Breast epithelium (tissue), 4 donors: ENCODE measurements at regions not wholly inside any gene's neighbourhood (a gene's known extent, or its start where the extent isn't known, plus 50 kb on each side); places are given as distances from the start of the nearest gene placed in this dataset.
A peak's percentile ranks its signal among the peaks of the same experiment; 100 is the strongest.

Source experiments
- DNase-seq, 2 donors: peaks; one replicate each; pipeline ENCODE4 v3.0.0-alpha.2; 2019; ENCODE audit warnings: low spot score in 2 of 2
- H3K27ac ChIP-seq, 2 donors: fragments of 200-600 bp; sonication (generic) in 1 of 2; one replicate each; pipeline ENCODE4 v1.5.1; 2016 to 2019; ENCODE audit warnings: mild to moderate bottlenecking in 1 of 2
- H3K27me3 ChIP-seq, 2 donors: fragments of 200-600 bp; sonication (generic) in 1 of 2; one replicate each; pipeline versions ENCODE4 v1.5.1 to v1.6.0; 2017 to 2019; ENCODE audit warnings: control low read depth in 1 of 2, mild to moderate bottlenecking in 1 of 2
- H3K36me3 ChIP-seq: fragments of 200-600 bp; one replicate; pipeline ENCODE4 v1.5.1; 2019
- H3K4me1 ChIP-seq, 2 donors: fragments of 200-600 bp; sonication (generic); one replicate each; pipeline ENCODE4 v1.5.1; 2016 to 2019; ENCODE audit warnings: control low read depth in 1 of 2
- H3K4me3 ChIP-seq, 3 donors: fragments of 200-600 bp; sonication (generic); 1 replicate in 2 of 3; 2 replicates in 1 of 3; pipeline ENCODE4 v1.5.1; 2016 to 2019; ENCODE audit warnings: mild to moderate bottlenecking in 3 of 3, moderate library complexity in 2 of 3
- H3K9me3 ChIP-seq, 2 donors: fragments of 200-600 bp; sonication (generic) in 1 of 2; one replicate each; pipeline ENCODE4 v1.5.1; 2016 to 2019; ENCODE audit warnings: control low read depth in 1 of 2
- POLR2A ChIP-seq: fragments of 450-650 bp; IDR thresholded peaks from one replicate; pipeline ENCODE4 v1.6.1; 2016; ENCODE audit warnings: antibody characterized with exemption, mild to moderate bottlenecking, moderate library complexity
- POLR2AphosphoS5 ChIP-seq, 3 donors: sonication (generic); formaldehyde crosslinking; IDR thresholded peaks; one replicate each; pipeline ENCODE4 v1.6.1; 2017; ENCODE audit warnings: antibody characterized with exemption in 3 of 3
- intact Hi-C: fragments of 100-400 bp; cut with DNase I; formaldehyde crosslinking; loops from one replicate; pipeline ENCODE4 v1.15.1; 2023; ENCODE audit warnings: low total_unique reads
- TF ChIP-seq, protein P1 (sequence below), 3 donors: fragments of 450-650 bp; IDR thresholded peaks; one replicate each; pipeline ENCODE4 v1.5.1; 2016 to 2017; ENCODE audit warnings: antibody characterized with exemption in 3 of 3, mild to moderate bottlenecking in 3 of 3, moderate library complexity in 3 of 3

DNA sequence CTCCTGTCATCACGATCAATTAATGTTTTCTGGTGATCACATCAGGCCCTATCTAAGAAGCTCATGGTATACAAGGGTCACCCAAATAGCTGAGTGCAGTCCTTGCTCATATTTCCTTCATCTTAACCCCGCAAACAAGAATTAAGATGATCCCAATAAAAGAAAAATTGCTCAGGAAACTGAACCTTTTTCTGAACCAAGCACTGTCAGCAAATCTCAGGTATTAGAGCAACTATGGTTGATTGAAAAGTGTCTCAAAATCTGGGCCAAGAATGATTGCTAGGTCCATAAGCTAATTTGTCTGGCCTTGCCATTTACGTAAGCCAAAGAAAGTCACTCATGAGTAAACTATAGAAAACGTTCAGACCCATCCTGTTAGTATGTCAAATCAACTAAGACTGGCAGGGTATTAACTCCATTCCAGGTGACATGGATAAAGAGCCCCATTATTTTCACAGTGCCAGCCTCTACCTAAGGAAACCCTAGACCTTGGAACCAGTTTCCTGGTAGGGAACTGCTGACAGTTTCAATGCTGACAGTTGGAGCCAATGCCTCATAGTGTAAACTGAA lies 209.3 kb downstream of the DEPDC1B start:
- H3K4me1 ChIP-seq, result no peaks in the 10 kb centered on the region
- peak overlapping the region; percentile 16 to 78 for H3K27ac ChIP-seq

DNA sequence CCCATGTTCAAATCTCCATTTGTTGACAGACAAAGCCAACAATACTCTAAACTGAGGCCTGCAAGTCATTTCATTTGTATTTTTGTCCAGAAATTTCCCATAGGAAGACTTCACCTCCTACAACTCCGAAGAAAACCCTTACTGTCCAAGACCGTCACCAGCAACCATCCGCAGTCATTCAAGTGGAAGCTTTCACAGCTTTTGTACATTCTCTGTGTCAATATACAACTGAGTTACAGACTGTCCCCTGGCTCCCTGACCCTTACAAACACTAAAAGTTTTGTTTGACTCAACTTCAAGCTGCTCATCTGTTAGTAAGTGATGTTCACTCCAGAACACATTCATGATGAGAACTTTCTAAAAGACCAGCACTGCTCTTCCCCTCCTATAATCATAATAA lies 210.1 kb downstream of the DEPDC1B start:
- Histone ChIP-seq H3K4me3 (no peak overlapping the region), H3K9me3 (no peaks in the 10 kb centered on the region), H3K4me1 (no peaks in the 10 kb centered on the region), H3K27me3 (no peaks in the 10 kb centered on the region), H3K27ac (peak overlapping the region in 1 of 2 donors; percentile 78), H3K36me3 (no peaks in the 10 kb centered on the region)
- no peak for DNase-seq
- intact Hi-C loops, result no loop called here
- TF ChIP-seq POLR2A (no peak), POLR2AphosphoS5 (IDR thresholded peaks at IDR 0.05) (no peak)
- TF ChIP-seq, protein P1, sequence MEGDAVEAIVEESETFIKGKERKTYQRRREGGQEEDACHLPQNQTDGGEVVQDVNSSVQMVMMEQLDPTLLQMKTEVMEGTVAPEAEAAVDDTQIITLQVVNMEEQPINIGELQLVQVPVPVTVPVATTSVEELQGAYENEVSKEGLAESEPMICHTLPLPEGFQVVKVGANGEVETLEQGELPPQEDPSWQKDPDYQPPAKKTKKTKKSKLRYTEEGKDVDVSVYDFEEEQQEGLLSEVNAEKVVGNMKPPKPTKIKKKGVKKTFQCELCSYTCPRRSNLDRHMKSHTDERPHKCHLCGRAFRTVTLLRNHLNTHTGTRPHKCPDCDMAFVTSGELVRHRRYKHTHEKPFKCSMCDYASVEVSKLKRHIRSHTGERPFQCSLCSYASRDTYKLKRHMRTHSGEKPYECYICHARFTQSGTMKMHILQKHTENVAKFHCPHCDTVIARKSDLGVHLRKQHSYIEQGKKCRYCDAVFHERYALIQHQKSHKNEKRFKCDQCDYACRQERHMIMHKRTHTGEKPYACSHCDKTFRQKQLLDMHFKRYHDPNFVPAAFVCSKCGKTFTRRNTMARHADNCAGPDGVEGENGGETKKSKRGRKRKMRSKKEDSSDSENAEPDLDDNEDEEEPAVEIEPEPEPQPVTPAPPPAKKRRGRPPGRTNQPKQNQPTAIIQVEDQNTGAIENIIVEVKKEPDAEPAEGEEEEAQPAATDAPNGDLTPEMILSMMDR (IDR thresholded peaks at IDR 0.05), result no peak

More for the DNA sequence above, 209.3 kb downstream of the DEPDC1B start:
- Histone ChIP-seq H3K36me3 (no peaks in the 10 kb centered on the region), H3K27me3 (no peaks in the 10 kb centered on the region), H3K9me3 (no peaks in the 10 kb centered on the region), H3K4me3 (no peak overlapping the region)
- DNase-seq, result no peak
- TF ChIP-seq POLR2AphosphoS5 (IDR thresholded peaks at IDR 0.05) (no peak), POLR2A (no peak)
- TF ChIP-seq, protein P1 (IDR thresholded peaks at IDR 0.05), result no peak
- intact Hi-C loops, result no loop called here

DNA sequence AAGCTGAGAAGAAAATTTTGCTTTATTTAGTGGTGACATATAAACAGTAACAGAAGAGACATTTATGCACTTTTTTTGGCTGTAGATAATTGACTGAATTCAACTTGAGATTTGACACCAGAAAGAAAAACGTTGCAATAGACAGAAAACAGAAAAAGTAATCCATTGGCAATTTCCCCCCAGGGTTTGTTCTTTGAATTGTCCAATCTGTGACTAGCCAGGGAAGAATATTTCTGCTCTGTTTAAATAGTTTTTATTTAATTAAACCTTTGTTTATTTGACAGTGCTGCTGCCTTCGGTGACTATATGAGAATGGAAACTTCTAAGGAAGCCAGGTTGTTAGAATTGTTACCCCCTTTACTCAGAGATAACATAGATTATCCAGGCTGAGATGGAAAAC lies 210.6 kb downstream of the DEPDC1B start:
- peak overlapping the region in 1 of 3 donors; percentile 48 for H3K4me3 ChIP-seq
- no peaks in the 10 kb centered on the region for H3K36me3 ChIP-seq
- peak overlapping the region in 1 of 2 donors; percentile 78 for H3K27ac ChIP-seq
- H3K4me1 ChIP-seq, result no peaks in the 10 kb centered on the region
- TF ChIP-seq POLR2AphosphoS5 (IDR thresholded peaks at IDR 0.05) (no peak), POLR2A (no peak)
- TF ChIP-seq, protein P1 (IDR thresholded peaks at IDR 0.05), result no peak
- no peak for DNase-seq
- H3K27me3 ChIP-seq, result no peaks in the 10 kb centered on the region
- intact Hi-C loops, result no loop called here
- no peaks in the 10 kb centered on the region for H3K9me3 ChIP-seq

DNA sequence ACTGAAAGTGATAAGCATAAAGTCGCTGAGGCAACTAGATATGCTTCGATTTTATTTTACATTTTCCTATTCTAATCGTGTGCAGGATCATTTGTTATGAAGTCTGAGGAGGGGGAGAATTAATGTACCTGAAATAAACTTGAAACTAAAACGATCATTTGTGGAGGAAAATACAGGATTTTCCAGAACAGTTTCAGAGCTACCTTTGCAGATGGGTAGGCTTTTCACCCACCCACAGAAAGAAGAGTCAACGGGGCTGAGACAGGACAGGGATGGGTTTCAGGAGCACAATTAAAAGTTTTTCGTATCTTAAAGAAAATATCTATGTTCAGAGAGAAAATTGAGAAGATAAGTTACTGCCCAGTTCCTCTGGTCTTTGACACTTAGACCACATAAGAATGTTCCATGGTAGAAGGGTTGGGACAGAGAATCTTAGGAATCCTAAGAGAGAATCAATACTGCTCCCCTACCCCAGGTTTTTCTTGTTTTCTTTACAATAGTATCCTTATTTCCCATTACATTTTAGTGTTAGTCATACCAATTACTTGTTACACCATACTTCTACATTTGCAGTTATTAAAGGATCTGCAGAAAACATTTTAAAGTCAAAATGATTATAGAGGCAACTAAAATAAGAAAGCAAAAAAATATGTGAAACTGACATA lies 211.4 kb downstream of the DEPDC1B start:
- Histone ChIP-seq H3K27me3 (no peaks in the 10 kb centered on the region), H3K4me3 (peak overlapping the region in 2 of 3 donors; percentile 48 to 63), H3K4me1 (no peaks in the 10 kb centered on the region), H3K9me3 (no peaks in the 10 kb centered on the region), H3K36me3 (no peaks in the 10 kb centered on the region), H3K27ac (peak overlapping the region; percentile 73 to 78)
- no peak for DNase-seq
- intact Hi-C loops, result no loop called here
- TF ChIP-seq POLR2A, result no peak
- no peak for TF ChIP-seq POLR2AphosphoS5 (IDR thresholded peaks at IDR 0.05)
- TF ChIP-seq, protein P1 (IDR thresholded peaks at IDR 0.05), result no peak

DNA sequence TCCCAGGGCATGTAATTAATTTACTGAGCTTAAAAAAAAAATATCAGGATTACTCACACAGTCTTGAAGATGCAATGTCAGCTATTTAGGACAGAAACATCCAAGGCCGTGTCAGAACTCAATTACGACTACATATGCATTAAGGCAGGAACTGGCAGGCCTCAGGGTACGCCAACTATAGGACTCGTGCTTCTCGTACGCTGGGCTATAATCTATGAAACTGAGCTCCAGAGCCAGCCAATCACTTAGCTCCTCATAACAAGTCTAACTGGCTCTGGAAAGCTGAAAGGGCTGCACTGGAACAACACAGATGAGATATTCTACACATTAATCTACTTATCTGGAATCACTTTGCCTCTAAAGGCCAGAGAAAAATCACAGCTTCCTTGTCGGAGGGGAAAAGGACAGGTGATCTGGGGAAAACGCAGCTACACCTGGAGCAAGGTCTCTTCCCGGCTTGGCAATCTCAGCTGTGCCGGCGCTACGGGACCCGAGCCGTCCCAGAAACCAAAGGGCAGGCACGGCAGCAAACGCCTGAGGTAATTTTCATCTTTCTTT lies 212.0 kb downstream of the DEPDC1B start:
- Histone ChIP-seq H3K27ac (peak overlapping the region; percentile 73 to 78), H3K4me3 (peak overlapping the region in 2 of 3 donors; percentile 48 to 63)
- intact Hi-C loops, result no loop called here

More for the DNA sequence above, 212.0 kb downstream of the DEPDC1B start:
- TF ChIP-seq POLR2AphosphoS5 (IDR thresholded peaks at IDR 0.05) (no peak), POLR2A (no peak)
- TF ChIP-seq, protein P1 (IDR thresholded peaks at IDR 0.05), result no peak
- no peak for DNase-seq
- Histone ChIP-seq H3K36me3 (no peaks in the 10 kb centered on the region), H3K9me3 (no peaks in the 10 kb centered on the region), H3K27me3 (no peaks in the 10 kb centered on the region), H3K4me1 (no peaks in the 10 kb centered on the region)
